ENCODE measurements at regions not wholly inside any gene's neighbourhood (a gene's known extent, or its start where the extent isn't known, plus 50 kb on each side); places are given as distances from the start of the nearest gene placed in this dataset.

- no peak for DNase-seq (ENCODE audit: low read depth)
- Histone ChIP-seq H3K9me3 (ENCODE audit: control insufficient read depth, low read length) (no peaks in the 10 kb centered on the region), H3K4me3 (ENCODE audit: low read length) (no peak overlapping the region), H3K9ac (ENCODE audit: low read length) (no peak overlapping the region), H3K36me3 (ENCODE audit: control insufficient read depth, insufficient read depth, low read length, severe bottlenecking) (no peaks in the 10 kb centered on the region), H3K4me1 (ENCODE audit: control insufficient read depth, insufficient read depth, low read length) (no peaks in the 10 kb centered on the region), H3K27me3 (replicated peaks; ENCODE audit: control insufficient read depth, insufficient read depth, low read length) (no peaks in the 10 kb centered on the region)
Measured at GRCh38 chr3:165336786-165337185, 140.6 kb upstream of the SLITRK3 start.
